Keratinocyte (primary cell): ENCODE measurements at regions not wholly inside any gene's neighbourhood (a gene's known extent, or its start where the extent isn't known, plus 50 kb on each side); places are given as distances from the start of the nearest gene placed in this dataset.
A peak's percentile ranks its signal among the peaks of the same experiment; 100 is the strongest.
"Not testable (repeated sequence)": the region's sequence is repeated elsewhere in the genome, so short reads cannot be mapped to it uniquely, and the experiment has no call there.

Experiments
- DNase-seq: peaks from one replicate; pipeline ENCODE4 v3.0.0-alpha.2; 2011; ENCODE audit warnings: low read depth, missing footprints, low spot score
- FAIRE-seq: peaks from 2 replicates; lab custom pipeline; 2011; peaks lifted over from hg19 to GRCh38; lab: Jason Lieb, UNC
- H2AFZ ChIP-seq: 2 replicates; pipeline ENCODE4 v1.6.0; 2012; ENCODE audit warnings: low read length, control low read depth, inconsistent platforms; ENCODE audit not compliant: control insufficient read depth
- H3K27ac ChIP-seq: 2 replicates; pipeline ENCODE4 v1.5.1; 2011; ENCODE audit warnings: low read length; ENCODE audit not compliant: control insufficient read depth, insufficient read depth
- H3K27me3 ChIP-seq: 3 replicates; pipeline ENCODE4 v1.6.0; 2011; ENCODE audit warnings: low read length; ENCODE audit not compliant: control insufficient read depth, insufficient read depth; ENCODE audit errors: extremely low read depth
- H3K36me3 ChIP-seq, 2 experiments: 2 replicates in 1 of 2; 3 replicates in 1 of 2; pipeline ENCODE4 v1.5.1; 2011; ENCODE audit warnings: low read length in 2 of 2, mild to moderate bottlenecking in 1 of 2; ENCODE audit not compliant: control insufficient read depth in 2 of 2, insufficient read depth in 2 of 2; ENCODE audit errors: extremely low read depth in 1 of 2
- H3K4me1 ChIP-seq: 3 replicates; pipeline ENCODE4 v1.5.1; 2011; ENCODE audit warnings: low read length; ENCODE audit not compliant: control insufficient read depth, insufficient read depth; ENCODE audit errors: extremely low read depth
- H3K4me2 ChIP-seq: 3 replicates; pipeline ENCODE4 v1.6.0; 2011; ENCODE audit warnings: low read depth, low read length; ENCODE audit not compliant: control insufficient read depth, insufficient read depth; ENCODE audit errors: extremely low read depth
- H3K4me3 ChIP-seq, 3 experiments: fragments of 200-600 bp in 1 of 3; sonication (generic) in 1 of 3; 2 replicates in 2 of 3; 3 replicates in 1 of 3; pipeline ENCODE4 v1.5.1; 2011 to 2016; ENCODE audit warnings: low read length in 3 of 3, mild to moderate bottlenecking in 3 of 3, control low read depth in 2 of 3, inconsistent platforms in 1 of 3, low read depth in 1 of 3, mixed read lengths in 1 of 3, mixed run types in 1 of 3, moderate library complexity in 1 of 3; ENCODE audit not compliant: control insufficient read depth in 2 of 3, insufficient read depth in 2 of 3; ENCODE audit errors: extremely low read depth in 1 of 3
- H3K79me2 ChIP-seq: 2 replicates; pipeline ENCODE4 v1.6.0; 2012; ENCODE audit warnings: low read length; ENCODE audit not compliant: control insufficient read depth, insufficient read depth
- H3K9ac ChIP-seq: 3 replicates; pipeline ENCODE4 v1.6.0; 2011; ENCODE audit warnings: low read length; ENCODE audit not compliant: control insufficient read depth, insufficient read depth; ENCODE audit errors: extremely low read depth
- H3K9me1 ChIP-seq: 3 replicates; pipeline ENCODE4 v1.6.0; 2011; ENCODE audit warnings: low read length; ENCODE audit not compliant: control insufficient read depth, insufficient read depth; ENCODE audit errors: extremely low read depth
- H3K9me3 ChIP-seq: 2 replicates; pipeline ENCODE4 v1.5.1; 2012; ENCODE audit warnings: low read depth, low read length; ENCODE audit not compliant: control insufficient read depth
- H4K20me1 ChIP-seq: 3 replicates; pipeline ENCODE4 v1.6.0; 2011; ENCODE audit warnings: low read length; ENCODE audit not compliant: control insufficient read depth, insufficient read depth; ENCODE audit errors: extremely low read depth
- EZH2 ChIP-seq: IDR thresholded peaks from one replicate; pipeline ENCODE4 v1.6.1; 2012; ENCODE audit warnings: inconsistent platforms, mild to moderate bottlenecking, low read length, moderate library complexity
- dilution Hi-C: fragments of 300-500 bp; cut with MboI; formaldehyde crosslinking; loops from one replicate; pipeline ENCODE4 v1.7.0; 2020; ENCODE audit warnings: low sequenced_read_pairs; ENCODE audit not compliant: extremely low pct_ligation_motif_present
- TF ChIP-seq, protein P1 (sequence below), 3 experiments: IDR thresholded peaks in 1 of 3; conservative IDR thresholded peaks in 1 of 3; optimal IDR thresholded peaks in 1 of 3; 2 replicates in 2 of 3; 3 replicates in 1 of 3; pipeline versions ENCODE3 to v1.5.1; 2011; ENCODE audit warnings: low read length in 3 of 3, mild to moderate bottlenecking in 3 of 3, moderate library complexity in 2 of 3, control low read depth in 1 of 3, inconsistent platforms in 1 of 3; ENCODE audit not compliant: insufficient read depth in 2 of 3; ENCODE audit errors: extremely low read depth in 1 of 3

DNA sequence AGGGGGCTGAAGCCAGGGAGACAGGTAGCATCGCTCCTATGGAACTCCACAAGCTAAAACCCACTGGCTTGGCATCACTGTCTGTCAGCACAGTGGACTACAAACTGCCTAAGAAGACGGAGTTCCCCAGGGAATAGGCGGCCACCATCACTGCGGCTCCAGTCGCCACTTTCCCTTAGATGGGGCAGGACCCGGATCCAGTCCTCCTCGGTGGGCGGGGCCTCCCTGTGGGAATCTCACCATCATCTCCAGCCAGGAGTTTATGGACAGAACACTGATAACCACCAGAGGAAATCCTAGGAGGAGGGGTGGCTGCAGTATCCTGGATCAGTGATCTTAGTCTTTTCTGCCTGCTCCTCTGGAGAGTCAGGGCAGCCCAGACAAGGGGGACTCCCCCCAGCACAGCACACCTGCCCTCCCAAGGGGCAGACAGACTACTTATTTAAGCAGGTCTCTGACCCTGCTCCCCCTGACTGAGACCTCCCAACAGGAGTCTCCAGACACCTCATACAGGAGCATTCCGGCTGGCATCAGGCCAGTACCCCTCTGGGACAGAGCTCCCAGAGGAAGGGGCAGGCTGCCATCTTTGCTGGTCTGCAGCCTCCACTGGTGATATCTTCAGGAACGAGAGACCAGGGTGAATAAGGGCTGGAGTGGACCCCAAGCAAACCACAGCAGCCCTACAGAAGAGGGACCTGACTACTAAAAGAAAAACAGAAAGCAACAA is 435.6 kb upstream of the RASGRP1 start:
- Histone ChIP-seq H3K4me3 (no peak overlapping the region), H3K9ac (no peak overlapping the region), H2AFZ (no peak overlapping the region), H3K27ac (no peak overlapping the region), H3K36me3 (no peaks in the 10 kb centered on the region), H3K27me3 (no peaks in the 10 kb centered on the region), H3K9me1 (no peaks in the 10 kb centered on the region), H4K20me1 (no peaks in the 10 kb centered on the region), H3K9me3 (no peaks in the 10 kb centered on the region), H3K4me2 (no peak overlapping the region), H3K79me2 (no peaks in the 10 kb centered on the region), H3K4me1 (peaks cover 23% of the 10 kb centered on the region)
- dilution Hi-C loops, result no loop called here
- TF ChIP-seq, protein P1, sequence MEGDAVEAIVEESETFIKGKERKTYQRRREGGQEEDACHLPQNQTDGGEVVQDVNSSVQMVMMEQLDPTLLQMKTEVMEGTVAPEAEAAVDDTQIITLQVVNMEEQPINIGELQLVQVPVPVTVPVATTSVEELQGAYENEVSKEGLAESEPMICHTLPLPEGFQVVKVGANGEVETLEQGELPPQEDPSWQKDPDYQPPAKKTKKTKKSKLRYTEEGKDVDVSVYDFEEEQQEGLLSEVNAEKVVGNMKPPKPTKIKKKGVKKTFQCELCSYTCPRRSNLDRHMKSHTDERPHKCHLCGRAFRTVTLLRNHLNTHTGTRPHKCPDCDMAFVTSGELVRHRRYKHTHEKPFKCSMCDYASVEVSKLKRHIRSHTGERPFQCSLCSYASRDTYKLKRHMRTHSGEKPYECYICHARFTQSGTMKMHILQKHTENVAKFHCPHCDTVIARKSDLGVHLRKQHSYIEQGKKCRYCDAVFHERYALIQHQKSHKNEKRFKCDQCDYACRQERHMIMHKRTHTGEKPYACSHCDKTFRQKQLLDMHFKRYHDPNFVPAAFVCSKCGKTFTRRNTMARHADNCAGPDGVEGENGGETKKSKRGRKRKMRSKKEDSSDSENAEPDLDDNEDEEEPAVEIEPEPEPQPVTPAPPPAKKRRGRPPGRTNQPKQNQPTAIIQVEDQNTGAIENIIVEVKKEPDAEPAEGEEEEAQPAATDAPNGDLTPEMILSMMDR (optimal IDR thresholded peaks at IDR 0.05 in 1 of 3, IDR thresholded peaks at IDR 0.05 in 1 of 3, conservative IDR thresholded peaks at IDR 0.05 in 1 of 3; ENCODE audit: extremely low read depth in 1 of 3, insufficient read depth in 2 of 3, low read length in 3 of 3), result no peak
- TF ChIP-seq EZH2, result no peak
- no peak for FAIRE-seq
- no peak for DNase-seq

DNA sequence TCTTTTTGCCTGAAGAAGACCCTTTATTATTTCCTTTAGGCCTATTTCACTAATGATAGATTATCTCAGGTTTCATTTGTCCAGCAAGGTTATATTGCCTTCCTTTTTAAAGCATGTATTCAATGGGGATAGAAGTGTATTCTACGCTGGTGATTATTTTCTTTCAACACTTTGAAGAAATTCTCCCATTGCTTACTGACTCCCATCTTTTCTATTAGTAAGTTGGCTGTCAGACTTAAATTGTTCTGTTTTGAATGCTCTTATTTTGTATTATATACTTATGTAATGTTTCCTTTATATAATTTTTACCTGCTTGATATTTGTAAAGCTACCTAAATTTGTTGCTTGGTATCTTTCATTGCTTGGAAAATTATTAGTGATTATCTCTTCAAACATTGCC is 445.1 kb upstream of the RASGRP1 start:
- H3K9ac ChIP-seq, result no peak overlapping the region
- H3K79me2 ChIP-seq, result no peaks in the 10 kb centered on the region
- no peak overlapping the region for H3K27ac ChIP-seq
- H3K4me1 ChIP-seq, result no peaks in the 10 kb centered on the region
- H3K4me3 ChIP-seq, result no peak overlapping the region
- H3K36me3 ChIP-seq, result no peaks in the 10 kb centered on the region
- no peaks in the 10 kb centered on the region for H3K9me1 ChIP-seq
- DNase-seq (no peak), FAIRE-seq (no peak)
- peaks cover 4% of the 10 kb centered on the region for H3K9me3 ChIP-seq
- H3K27me3 ChIP-seq, result no peaks in the 10 kb centered on the region
- H4K20me1 ChIP-seq, result no peaks in the 10 kb centered on the region
- dilution Hi-C loops, result no loop called here
- no peak overlapping the region for H2AFZ ChIP-seq
- H3K4me2 ChIP-seq, result no peak overlapping the region
- TF ChIP-seq, protein P1 (optimal IDR thresholded peaks at IDR 0.05 in 1 of 3, IDR thresholded peaks at IDR 0.05 in 1 of 3, conservative IDR thresholded peaks at IDR 0.05 in 1 of 3; ENCODE audit: extremely low read depth in 1 of 3, insufficient read depth in 2 of 3, low read length in 3 of 3), result no peak
- no peak for TF ChIP-seq EZH2

DNA sequence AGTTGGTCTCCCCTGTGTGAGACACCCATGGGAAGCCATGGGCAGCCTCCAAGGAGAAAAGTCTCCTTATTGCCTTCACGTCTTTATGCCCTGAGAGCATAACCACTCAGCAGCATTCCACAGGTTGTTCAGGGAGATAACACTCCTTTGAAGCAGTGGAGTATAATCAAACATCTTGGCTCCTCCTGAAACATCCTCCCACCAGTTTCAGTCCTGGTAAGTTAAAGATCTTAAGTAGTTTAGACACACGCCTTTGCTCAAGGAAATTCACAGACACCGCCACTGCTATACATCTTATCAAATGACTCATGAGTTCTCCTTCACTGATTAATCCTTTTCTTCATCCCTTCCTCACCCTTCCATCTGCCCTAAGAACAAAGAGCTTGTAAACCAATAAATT is 446.5 kb upstream of the RASGRP1 start:
- H4K20me1 ChIP-seq, H3K4me1 ChIP-seq, H3K9me1 ChIP-seq, H3K4me2 ChIP-seq, FAIRE-seq, H3K4me3 ChIP-seq, DNase-seq, dilution Hi-C loops, H3K27me3 ChIP-seq, H3K9me3 ChIP-seq, H3K27ac ChIP-seq, H3K79me2 ChIP-seq, H3K36me3 ChIP-seq, H3K9ac ChIP-seq: not testable (repeated sequence)
- peak overlapping the region; percentile 22 for H2AFZ ChIP-seq
